HG02870 (cell line): ENCODE measurements at regions not wholly inside any gene's neighbourhood (a gene's known extent, or its start where the extent isn't known, plus 50 kb on each side); places are given as distances from the start of the nearest gene placed in this dataset.

Experiments used
- ATAC-seq: cut with Tn5 transposase; IDR thresholded peaks from one replicate; pipeline ENCODE4 v1.9.1; 2021; ENCODE audit warnings: mild to moderate bottlenecking, moderate library complexity; ENCODE audit not compliant: unreplicated experiment

GRCh38 chr2:35378791-35379190 is 976.8 kb upstream of the CRIM1 start:
- no peak for ATAC-seq

GRCh38 chr2:35374845-35375244 is 980.7 kb upstream of the CRIM1 start:
- no peak for ATAC-seq

GRCh38 chr2:35365859-35366258 is 989.7 kb upstream of the CRIM1 start:
- ATAC-seq = no peak

- ATAC-seq = no peak
These were observed 999.2 kb upstream of the CRIM1 start for GRCh38 chr2:35356332-35356731.

GRCh38 chr2:35355056-35355455 is 1000.5 kb upstream of the CRIM1 start:
- no peak for ATAC-seq

GRCh38 chr2:35347561-35347960 is 1008.0 kb upstream of the CRIM1 start:
- no peak for ATAC-seq

GRCh38 chr2:35343135-35343534 is 1012.4 kb upstream of the CRIM1 start:
- ATAC-seq = no peak

GRCh38 chr2:35339211-35339610 is 1016.4 kb upstream of the CRIM1 start:
- ATAC-seq = no peak

GRCh38 chr2:35337922-35338321 is 1017.7 kb upstream of the CRIM1 start:
- ATAC-seq = no peak

GRCh38 chr2:35314049-35314448 is 1041.5 kb upstream of the CRIM1 start:
- no peak for ATAC-seq

GRCh38 chr2:35301369-35301768 is 1054.2 kb upstream of the CRIM1 start:
- no peak for ATAC-seq

- ATAC-seq = no peak
These were observed 1057.1 kb upstream of the CRIM1 start for GRCh38 chr2:35298493-35298892.

- no peak for ATAC-seq
These were observed 1058.2 kb upstream of the CRIM1 start for GRCh38 chr2:35297403-35297802.

GRCh38 chr2:35294636-35295263 is 1060.8 kb upstream of the CRIM1 start:
- no peak for ATAC-seq

- no peak for ATAC-seq
These were observed 1062.3 kb upstream of the CRIM1 start for GRCh38 chr2:35293261-35293660.

GRCh38 chr2:35292199-35292598 is 1063.4 kb upstream of the CRIM1 start:
- ATAC-seq = no peak

GRCh38 chr2:35281702-35282101 is 1073.9 kb upstream of the CRIM1 start:
- no peak for ATAC-seq

GRCh38 chr2:35255826-35256225 is 1099.8 kb upstream of the CRIM1 start:
- no peak for ATAC-seq

GRCh38 chr2:35251156-35251555 is 1104.4 kb upstream of the CRIM1 start:
- no peak for ATAC-seq

- ATAC-seq = no peak
These were observed 1108.9 kb upstream of the CRIM1 start for GRCh38 chr2:35246702-35247101.

GRCh38 chr2:35228584-35228983 is 1127.0 kb upstream of the CRIM1 start:
- ATAC-seq = no peak

GRCh38 chr2:35220461-35220860 is 1135.1 kb upstream of the CRIM1 start:
- no peak for ATAC-seq

- no peak for ATAC-seq
These were observed 1150.7 kb upstream of the CRIM1 start for GRCh38 chr2:35204881-35205280.
